Activated T-helper 2 cell treated with anti-CD3 and anti-CD28 coated beads, Interferon-gamma antibody, Interleukin-2, Interleukin-4, amounts not matched to agents 10 μg/mL and 5 μg/mL and 100 μg/mL, durations not matched to agents 14 hours and 24 hours and 36 hours (primary cell): ENCODE measurements at regions not wholly inside any gene's neighbourhood (a gene's known extent, or its start where the extent isn't known, plus 50 kb on each side); places are given as distances from the start of the nearest gene placed in this dataset.

Experiments
- DNase-seq: peaks from one replicate; pipeline ENCODE4 v3.0.0; 2021; ENCODE audit warnings: low spot score
- H3K27ac Mint-ChIP-seq: one replicate; pipeline ENCODE4 v1.8.0; 2021; ENCODE audit warnings: mixed read lengths
- H3K27me3 Mint-ChIP-seq: one replicate; pipeline ENCODE4 v1.8.0; 2021; ENCODE audit warnings: low read depth, mixed read lengths
- H3K36me3 Mint-ChIP-seq: one replicate; pipeline ENCODE4 v1.8.0; 2021; ENCODE audit warnings: low read depth, mixed read lengths
- H3K4me1 Mint-ChIP-seq: one replicate; pipeline ENCODE4 v1.8.0; 2021; ENCODE audit warnings: low read depth, mixed read lengths
- H3K4me3 Mint-ChIP-seq: one replicate; pipeline ENCODE4 v1.8.0; 2021; ENCODE audit warnings: low read depth, mild to moderate bottlenecking, moderate library complexity, mixed read lengths
- H3K9me3 Mint-ChIP-seq: one replicate; pipeline ENCODE4 v1.8.0; 2021; ENCODE audit warnings: mixed read lengths
- intact Hi-C: fragments of 100-400 bp; cut with micrococcal nuclease; formaldehyde crosslinking; loops from one replicate; pipeline ENCODE4 v1.15.1; 2023

DNA sequence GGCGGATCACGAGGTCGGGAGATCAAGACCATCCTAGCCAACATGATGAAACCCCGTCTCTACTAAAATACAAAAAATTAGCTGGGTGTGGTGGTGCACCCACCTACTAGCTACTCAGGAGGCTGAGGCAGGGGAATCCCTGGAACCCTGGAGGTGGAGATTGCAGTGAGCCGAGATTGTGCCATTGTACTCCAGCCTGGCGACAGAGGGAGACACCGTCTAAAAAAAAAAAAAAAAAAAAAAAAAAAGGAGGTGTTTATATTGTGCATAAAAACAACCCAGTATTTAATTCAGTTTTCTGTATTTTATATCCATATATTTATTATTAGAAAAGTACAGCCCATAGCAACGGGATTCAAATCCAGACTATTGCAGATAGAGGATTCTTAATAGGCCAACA, 129.1 kb upstream of the SOX2 start:
- DNase-seq: no peak
- H3K9me3 Mint-ChIP-seq: no peaks in the 10 kb centered on the region
- H3K4me3 Mint-ChIP-seq: no peak overlapping the region
- H3K27ac Mint-ChIP-seq: no peak overlapping the region
- no peaks in the 10 kb centered on the region for H3K36me3 Mint-ChIP-seq
- intact Hi-C loops: no loop called here
- no peaks in the 10 kb centered on the region for H3K4me1 Mint-ChIP-seq
- H3K27me3 Mint-ChIP-seq: no peaks in the 10 kb centered on the region

DNA sequence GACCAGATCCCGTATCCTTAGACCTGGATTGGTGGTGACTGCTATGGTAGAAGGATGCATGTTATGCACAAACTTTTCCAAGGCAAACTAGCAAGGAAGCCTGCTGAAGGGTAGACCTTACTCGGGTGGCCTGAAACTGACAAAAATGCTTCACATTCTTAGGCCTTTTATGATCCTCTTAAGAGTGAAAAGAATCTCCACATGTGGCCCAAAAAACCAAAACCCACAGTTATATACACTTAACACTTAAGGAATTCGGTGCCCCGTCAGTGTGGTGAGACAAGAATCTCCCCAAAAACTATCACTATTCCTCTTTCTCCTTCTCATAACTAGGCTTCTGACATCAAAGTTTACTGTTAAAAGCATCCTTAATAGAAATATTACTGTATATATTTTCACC, 130.1 kb upstream of the SOX2 start:
- intact Hi-C loops: no loop called here
- Mint-ChIP-seq H3K9me3 (no peaks in the 10 kb centered on the region), H3K4me1 (no peaks in the 10 kb centered on the region), H3K27ac (no peak overlapping the region), H3K4me3 (no peak overlapping the region), H3K36me3 (no peaks in the 10 kb centered on the region), H3K27me3 (no peaks in the 10 kb centered on the region)
- DNase-seq: no peak

DNA sequence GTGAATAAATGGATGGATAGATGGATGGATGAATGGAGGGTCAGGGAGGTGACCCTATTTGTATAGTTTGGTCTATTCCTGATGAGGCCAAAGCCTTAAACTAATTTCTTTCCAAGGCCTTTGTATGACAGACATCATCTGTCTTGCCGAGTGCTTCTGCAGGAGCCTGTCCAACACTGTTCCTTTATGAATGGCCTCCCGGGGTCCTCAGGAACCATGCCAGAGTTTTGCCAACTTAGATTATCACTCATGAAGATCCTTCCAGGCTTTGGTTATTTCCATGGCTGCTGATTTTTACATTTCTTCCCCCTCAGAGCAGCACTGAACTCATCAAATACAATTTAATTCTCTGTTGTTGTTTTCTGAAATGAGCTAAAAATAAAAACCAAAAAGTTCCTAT, 133.0 kb upstream of the SOX2 start:
- DNase-seq: no peak
- Mint-ChIP-seq H3K36me3 (no peaks in the 10 kb centered on the region), H3K27ac (no peak overlapping the region), H3K4me1 (no peaks in the 10 kb centered on the region), H3K4me3 (no peak overlapping the region), H3K9me3 (no peaks in the 10 kb centered on the region), H3K27me3 (no peaks in the 10 kb centered on the region)
- intact Hi-C loops: no loop called here

DNA sequence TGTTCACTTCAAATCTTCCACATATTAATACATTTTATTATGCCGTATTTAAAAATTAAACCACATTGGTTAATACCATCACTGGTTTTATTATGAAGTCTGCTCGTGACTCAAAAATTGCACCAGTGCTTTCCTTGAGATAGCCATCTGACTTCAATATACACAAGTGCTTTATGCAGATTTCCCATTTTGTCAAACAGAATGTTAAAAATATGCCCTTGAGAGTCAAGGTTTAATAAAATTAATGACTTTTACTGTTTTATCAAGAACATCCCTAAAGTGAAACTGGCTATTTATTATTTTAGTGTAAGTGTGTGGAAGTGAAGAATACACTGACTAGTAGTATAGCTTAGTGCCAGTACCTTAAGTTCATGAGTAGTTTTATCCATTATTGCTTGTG, 139.3 kb upstream of the SOX2 start:
- H3K27ac Mint-ChIP-seq: no peak overlapping the region

DNA sequence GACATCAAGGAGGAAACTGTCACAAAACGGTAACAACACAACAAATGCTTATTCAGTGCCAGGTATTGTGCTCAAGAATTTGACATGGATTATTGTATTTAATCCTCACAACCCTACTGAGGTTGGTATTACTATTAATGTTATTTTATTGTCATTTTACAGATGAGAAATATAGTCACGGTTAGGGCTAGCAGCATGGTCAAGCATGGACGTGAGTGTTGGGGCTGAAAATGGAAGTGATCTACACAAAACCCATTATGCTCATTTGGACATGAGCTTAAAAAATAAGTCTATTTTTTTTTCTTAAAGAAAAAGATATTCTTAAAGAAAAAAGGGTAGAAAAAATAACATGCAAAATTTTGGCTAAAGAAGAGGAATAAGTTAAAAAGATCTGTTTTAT, 141.3 kb upstream of the SOX2 start:
- Mint-ChIP-seq H3K4me3 (no peak overlapping the region), H3K27me3 (no peaks in the 10 kb centered on the region), H3K36me3 (no peaks in the 10 kb centered on the region), H3K4me1 (no peaks in the 10 kb centered on the region), H3K9me3 (no peaks in the 10 kb centered on the region), H3K27ac (no peak overlapping the region)
- no peak for DNase-seq
- intact Hi-C loops: no loop called here

More for the DNA sequence above, 139.3 kb upstream of the SOX2 start:
- no peak for DNase-seq
- no peaks in the 10 kb centered on the region for H3K4me1 Mint-ChIP-seq
- H3K9me3 Mint-ChIP-seq: no peaks in the 10 kb centered on the region
- H3K36me3 Mint-ChIP-seq: no peaks in the 10 kb centered on the region
- no peak overlapping the region for H3K4me3 Mint-ChIP-seq
- no peaks in the 10 kb centered on the region for H3K27me3 Mint-ChIP-seq
- intact Hi-C loops: no loop called here

DNA sequence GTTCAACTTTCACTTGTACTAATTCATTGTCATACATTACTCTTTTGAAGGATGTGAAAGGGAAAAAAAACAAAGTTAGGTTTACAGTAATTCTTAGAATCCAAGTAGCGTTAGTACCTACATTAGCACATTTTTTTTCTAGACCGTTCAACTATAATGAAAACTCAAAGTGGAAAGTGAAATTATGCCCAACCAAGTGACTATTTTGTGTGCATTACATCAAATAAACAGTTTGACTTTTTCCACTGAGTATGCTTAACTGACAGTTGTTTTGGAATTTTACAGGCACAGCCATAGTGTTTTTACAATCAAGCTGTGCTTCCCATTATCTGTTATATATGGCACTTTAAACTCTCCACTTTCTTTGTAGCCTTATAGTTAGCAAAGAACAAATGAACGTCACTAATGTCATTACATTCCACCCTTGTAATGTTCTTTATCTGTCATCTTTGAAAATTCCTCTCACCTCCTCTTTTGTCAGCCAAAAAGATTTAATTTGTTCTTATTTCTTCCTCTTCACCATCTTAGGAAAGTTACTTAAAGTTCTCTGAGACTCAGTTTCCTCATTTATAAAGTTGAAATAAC, 142.3 kb upstream of the SOX2 start:
- H3K27me3 Mint-ChIP-seq: no peaks in the 10 kb centered on the region
- H3K4me1 Mint-ChIP-seq: no peaks in the 10 kb centered on the region
- no peak overlapping the region for H3K27ac Mint-ChIP-seq
- no peaks in the 10 kb centered on the region for H3K9me3 Mint-ChIP-seq
- no peak overlapping the region for H3K4me3 Mint-ChIP-seq
- intact Hi-C loops: no loop called here
- H3K36me3 Mint-ChIP-seq: no peaks in the 10 kb centered on the region
- DNase-seq: no peak

DNA sequence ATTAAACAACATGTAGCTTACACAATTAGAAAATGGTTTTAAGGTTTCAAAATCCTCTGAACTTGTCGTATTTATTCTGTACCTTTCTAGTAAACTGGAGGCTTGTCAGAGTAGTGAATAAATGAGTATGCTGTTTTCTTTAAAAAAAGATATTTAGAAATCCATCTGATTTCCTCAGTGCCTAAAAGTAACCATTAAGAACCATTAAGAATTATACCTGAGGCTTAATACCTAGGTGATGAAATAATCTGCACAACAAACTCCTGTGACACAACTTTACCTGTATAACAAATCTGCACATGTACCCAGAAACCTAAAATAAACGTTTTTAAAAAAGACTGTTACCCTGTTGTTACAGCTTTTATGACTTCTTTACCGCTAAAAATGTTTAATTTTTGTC, 143.0 kb upstream of the SOX2 start:
- Mint-ChIP-seq H3K4me3 (no peak overlapping the region), H3K27me3 (no peaks in the 10 kb centered on the region), H3K27ac (no peak overlapping the region), H3K36me3 (no peaks in the 10 kb centered on the region), H3K4me1 (no peaks in the 10 kb centered on the region), H3K9me3 (no peaks in the 10 kb centered on the region)
- intact Hi-C loops: no loop called here
- no peak for DNase-seq

DNA sequence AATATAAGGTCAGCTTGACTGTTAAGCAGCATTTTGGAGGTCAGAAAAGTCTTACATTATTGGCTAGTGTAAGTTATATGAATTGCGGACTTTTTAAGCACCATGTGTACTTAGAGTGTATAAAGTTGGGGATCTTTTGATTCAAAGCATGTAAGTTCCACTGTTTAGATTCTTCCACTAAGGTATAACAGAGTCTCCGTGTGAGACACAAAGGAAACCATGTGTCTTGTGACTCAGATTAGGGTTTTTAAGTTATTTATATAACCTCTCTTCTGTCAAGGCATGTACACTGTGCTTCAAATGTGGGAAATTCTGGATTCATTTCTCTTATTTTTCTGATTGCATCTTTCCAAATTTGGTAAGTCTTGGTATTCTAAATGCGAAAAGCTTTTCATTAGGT, 143.5 kb upstream of the SOX2 start:
- no peak overlapping the region for H3K27ac Mint-ChIP-seq
- no peaks in the 10 kb centered on the region for H3K27me3 Mint-ChIP-seq
- H3K4me1 Mint-ChIP-seq: no peaks in the 10 kb centered on the region
- no peak for DNase-seq
- H3K4me3 Mint-ChIP-seq: no peak overlapping the region
- intact Hi-C loops: no loop called here
- H3K36me3 Mint-ChIP-seq: no peaks in the 10 kb centered on the region
- H3K9me3 Mint-ChIP-seq: no peaks in the 10 kb centered on the region

DNA sequence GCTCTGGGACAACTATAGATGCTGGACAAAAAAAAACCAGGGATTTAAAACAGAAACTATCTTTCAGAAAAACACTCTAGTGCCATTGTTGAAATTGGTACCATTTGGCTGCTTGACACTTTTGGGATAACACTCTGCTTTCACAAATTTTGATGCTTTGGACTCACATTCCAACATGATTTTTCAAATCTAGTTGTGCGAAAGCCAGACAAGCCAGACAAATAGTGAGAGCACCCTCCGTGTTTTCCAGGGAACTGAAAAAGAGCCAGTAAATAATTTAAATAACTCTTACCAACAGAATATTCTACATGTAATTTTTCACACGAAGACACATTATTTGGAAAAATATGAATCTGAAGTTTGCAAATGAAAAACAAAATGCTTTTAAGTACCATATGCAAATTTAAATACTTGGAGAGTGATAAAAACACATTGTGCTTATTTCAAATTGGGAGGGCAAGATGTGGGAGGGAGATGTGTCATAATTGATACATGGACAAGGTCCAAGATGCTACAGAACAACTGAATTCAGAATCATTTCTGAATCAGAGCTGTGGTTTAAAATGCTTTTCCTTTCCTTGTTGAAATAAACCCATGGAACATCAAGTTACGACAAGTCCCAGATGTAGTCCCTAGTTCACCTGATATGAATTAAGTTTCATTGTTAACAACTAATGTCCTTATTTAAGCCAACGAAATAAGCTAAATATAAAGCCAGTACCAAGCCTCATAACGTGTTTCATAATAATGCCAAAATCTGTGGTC, 144.2 kb upstream of the SOX2 start:
- H3K4me1 Mint-ChIP-seq: no peaks in the 10 kb centered on the region
- H3K36me3 Mint-ChIP-seq: no peaks in the 10 kb centered on the region
- no peak overlapping the region for H3K27ac Mint-ChIP-seq
- no peak for DNase-seq
- intact Hi-C loops: no loop called here
- no peaks in the 10 kb centered on the region for H3K9me3 Mint-ChIP-seq
- H3K27me3 Mint-ChIP-seq: no peaks in the 10 kb centered on the region
- no peak overlapping the region for H3K4me3 Mint-ChIP-seq

DNA sequence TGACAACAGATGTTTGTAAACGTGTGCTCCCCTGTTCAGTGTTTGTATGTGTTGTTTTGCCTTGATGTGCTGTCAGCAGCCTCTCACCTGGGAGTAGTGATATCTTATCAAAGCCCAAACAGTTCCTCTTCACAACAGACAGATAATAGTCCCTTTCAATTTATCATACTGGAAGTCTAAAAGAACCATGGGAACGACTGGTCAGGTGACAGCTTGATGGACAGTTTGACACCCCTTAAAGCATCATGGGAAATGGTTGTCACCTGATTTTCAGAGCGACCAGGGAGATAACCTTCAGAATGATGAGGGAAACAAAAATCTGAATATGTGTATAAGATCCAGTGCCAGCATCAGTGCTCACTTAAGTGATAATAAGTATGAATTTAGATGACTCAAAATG, 146.3 kb upstream of the SOX2 start:
- H3K27ac Mint-ChIP-seq: no peak overlapping the region
- no peak overlapping the region for H3K4me3 Mint-ChIP-seq
- H3K36me3 Mint-ChIP-seq: no peaks in the 10 kb centered on the region
- no peaks in the 10 kb centered on the region for H3K9me3 Mint-ChIP-seq
- no peaks in the 10 kb centered on the region for H3K4me1 Mint-ChIP-seq
- DNase-seq: no peak
- intact Hi-C loops: no loop called here
- H3K27me3 Mint-ChIP-seq: no peaks in the 10 kb centered on the region

DNA sequence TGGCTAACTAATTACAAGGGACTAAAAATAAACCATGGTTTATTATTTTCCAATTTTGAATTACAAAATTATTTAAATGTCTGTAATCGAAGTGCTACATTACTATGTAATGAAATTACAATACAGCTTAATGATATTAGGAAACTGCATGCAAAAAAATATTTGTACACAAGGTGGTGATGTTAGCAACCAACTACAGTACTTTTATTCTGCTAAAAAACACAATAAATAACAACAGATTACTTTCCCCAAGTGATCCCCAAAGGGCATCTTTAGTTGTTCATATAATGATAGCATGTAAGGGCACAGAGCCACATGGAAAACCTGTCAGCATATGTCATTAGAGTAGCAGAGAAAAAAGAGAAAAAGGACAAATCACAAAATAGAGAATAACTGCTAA, 147.5 kb upstream of the SOX2 start:
- Mint-ChIP-seq H3K36me3 (no peaks in the 10 kb centered on the region), H3K4me3 (no peak overlapping the region), H3K27me3 (no peaks in the 10 kb centered on the region), H3K4me1 (no peaks in the 10 kb centered on the region), H3K9me3 (no peaks in the 10 kb centered on the region), H3K27ac (no peak overlapping the region)
- no peak for DNase-seq
- intact Hi-C loops: no loop called here

DNA sequence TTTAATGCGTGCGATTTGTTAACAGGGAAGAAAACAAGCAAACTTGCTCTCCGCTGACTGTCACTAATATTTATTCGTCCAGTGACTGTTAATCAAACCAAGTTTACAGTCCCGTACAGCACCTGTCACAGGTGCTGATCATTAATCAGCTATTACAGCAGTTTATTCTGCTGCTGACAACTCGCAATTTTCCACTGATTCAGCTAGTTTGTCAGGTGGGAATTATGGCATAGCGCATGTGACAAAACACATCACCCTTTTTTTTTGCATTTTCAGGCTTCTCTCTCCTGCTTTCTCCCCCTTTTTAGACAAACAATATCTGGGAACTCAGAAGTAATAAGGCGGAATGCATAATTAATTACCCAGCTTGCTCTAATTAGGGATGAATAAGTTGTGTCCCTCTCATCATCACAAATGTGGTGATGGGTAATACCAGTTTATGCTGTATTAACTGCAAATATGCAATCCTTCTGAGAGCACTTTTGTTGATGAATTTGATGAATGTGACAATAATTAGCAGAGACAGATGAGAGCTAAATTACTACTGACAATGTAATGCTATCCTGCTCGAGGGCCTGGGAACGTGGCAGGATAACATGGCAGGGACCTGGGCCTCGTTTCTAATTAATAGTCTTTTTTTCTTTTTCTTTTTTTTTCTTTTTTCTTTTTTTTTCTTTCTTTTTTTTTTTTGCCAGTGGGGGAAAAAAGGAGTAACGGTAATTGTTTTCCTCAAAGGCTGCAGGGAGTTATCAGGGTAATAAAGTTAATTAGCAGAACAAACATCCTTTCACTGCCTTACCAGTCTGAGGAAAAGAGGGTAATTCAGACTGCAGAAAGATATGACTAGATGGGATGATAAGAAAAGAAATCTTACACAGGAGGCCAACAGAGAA, 150.3 kb upstream of the SOX2 start:
- Mint-ChIP-seq H3K9me3 (no peaks in the 10 kb centered on the region), H3K27ac (no peak overlapping the region), H3K4me3 (no peak overlapping the region), H3K36me3 (no peaks in the 10 kb centered on the region), H3K27me3 (no peaks in the 10 kb centered on the region), H3K4me1 (no peaks in the 10 kb centered on the region)
- no peak for DNase-seq
- intact Hi-C loops: no loop called here

DNA sequence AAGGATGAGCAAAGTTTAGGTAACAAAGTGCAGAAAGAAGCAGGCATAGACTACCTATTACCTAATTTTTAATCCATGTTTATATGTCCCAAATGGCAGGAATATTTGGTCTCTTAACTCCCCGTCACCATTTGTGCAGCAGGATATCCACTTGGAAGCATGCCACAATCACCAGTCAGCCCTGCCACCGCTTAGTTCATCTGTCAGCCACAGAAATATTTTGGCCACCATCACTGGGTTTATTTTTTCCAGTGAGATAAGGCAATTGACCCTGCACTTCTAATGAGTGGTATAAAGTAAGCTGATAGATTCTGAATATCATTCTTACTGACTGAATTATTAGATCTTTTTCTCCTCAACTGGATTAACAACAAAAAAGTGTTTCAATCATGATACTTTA, 152.9 kb upstream of the SOX2 start:
- Mint-ChIP-seq H3K9me3 (no peaks in the 10 kb centered on the region), H3K4me3 (no peak overlapping the region)

More for the DNA sequence above, 152.9 kb upstream of the SOX2 start:
- DNase-seq: no peak
- no peaks in the 10 kb centered on the region for H3K27me3 Mint-ChIP-seq
- H3K36me3 Mint-ChIP-seq: no peaks in the 10 kb centered on the region
- intact Hi-C loops: no loop called here
- H3K4me1 Mint-ChIP-seq: no peaks in the 10 kb centered on the region
- H3K27ac Mint-ChIP-seq: no peak overlapping the region
